Upper lobe of left lung (tissue), 6 donors: ENCODE measurements at regions not wholly inside any gene's neighbourhood (a gene's known extent, or its start where the extent isn't known, plus 50 kb on each side); places are given as distances from the start of the nearest gene placed in this dataset.

Source experiments
- ATAC-seq, 2 donors: fragments of 200-7000 bp; cut with Tn5 transposase; one replicate each; pipeline ENCODE4 v1.9.1; 2022; ENCODE audit warnings: mild to moderate bottlenecking in 2 of 2, moderate library complexity in 2 of 2; ENCODE audit not compliant: low FRiP score in 2 of 2
- DNase-seq, 2 donors: peaks; one replicate each; pipeline ENCODE4 v3.0.0-alpha.2; 2019 to 2020
- H3K27ac ChIP-seq, 4 donors: fragments of 200-600 bp; sonication (generic); one replicate each; pipeline ENCODE4 v1.5.1; 2016 to 2019
- H3K27me3 ChIP-seq, 4 donors: fragments of 200-600 bp; sonication (generic); one replicate each; pipeline ENCODE4 v1.5.1; 2017 to 2019
- H3K36me3 ChIP-seq, 4 donors: fragments of 200-600 bp; sonication (generic); one replicate each; pipeline ENCODE4 v1.5.1; 2016 to 2019
- H3K4me1 ChIP-seq, 4 donors: fragments of 200-600 bp; sonication (generic); one replicate each; pipeline ENCODE4 v1.5.1; 2018 to 2019
- H3K4me3 ChIP-seq, 4 donors: fragments of 200-600 bp; sonication (generic); one replicate each; pipeline ENCODE4 v1.5.1; 2017 to 2019; ENCODE audit warnings: mild to moderate bottlenecking in 2 of 4, moderate library complexity in 1 of 4
- H3K9me3 ChIP-seq, 4 donors: fragments of 200-600 bp; sonication (generic); one replicate each; pipeline ENCODE4 v1.5.1; 2018 to 2019
- CTCF ChIP-seq, 6 experiments: fragments of 450-650 bp in 4 of 6; fragments of 200-600 bp in 2 of 6; sonication (generic) in 2 of 6; IDR thresholded peaks; one replicate each; pipeline ENCODE4 v1.5.1; 2016 to 2019; ENCODE audit warnings: antibody characterized with exemption in 6 of 6
- EP300 ChIP-seq, 4 donors: sonication (generic); formaldehyde crosslinking; IDR thresholded peaks; one replicate each; pipeline ENCODE4 v1.5.1; 2017; ENCODE audit warnings: antibody characterized with exemption in 4 of 4, control low read depth in 2 of 4
- POLR2A ChIP-seq, 4 donors: fragments of 450-650 bp; IDR thresholded peaks; one replicate each; pipeline ENCODE4 v1.5.1; 2016 to 2017; ENCODE audit warnings: antibody characterized with exemption in 4 of 4, mild to moderate bottlenecking in 2 of 4
- POLR2AphosphoS5 ChIP-seq, 2 donors: sonication (generic); formaldehyde crosslinking; IDR thresholded peaks; one replicate each; pipeline ENCODE4 v1.5.1; 2017; ENCODE audit warnings: antibody characterized with exemption in 2 of 2
- WGBS, 2 donors: methylation state at CpG; one replicate each; pipeline ENCODE4 v1.1.5; 2017 to 2018; 5-methylcytosine and 5-hydroxymethylcytosine counted together
- donor health status: DM: no; HTN: no; CAD: no; lungs with moderate emphysema.
- donor health status: DM: no; HTN: yes; CAD: no; lungs with severe emphysema.

- H3K4me3 ChIP-seq, result no peak overlapping the region
- no peak for ATAC-seq
- no peak overlapping the region for H3K27ac ChIP-seq
- H3K9me3 ChIP-seq, result no peaks in the 10 kb centered on the region
- no peaks in the 10 kb centered on the region for H3K4me1 ChIP-seq
- WGBS, 2 donors, result 33 to 35% methylated on average over 13 of the region's 13 CpGs
- no peak for DNase-seq
- H3K36me3 ChIP-seq, result no peaks in the 10 kb centered on the region
- TF ChIP-seq EP300 (IDR thresholded peaks at IDR 0.05), result no peak
- TF ChIP-seq POLR2AphosphoS5 (IDR thresholded peaks at IDR 0.05), result no peak
- TF ChIP-seq POLR2A (IDR thresholded peaks at IDR 0.05), result no peak
- TF ChIP-seq CTCF (IDR thresholded peaks at IDR 0.05), result no peak
- H3K27me3 ChIP-seq, result no peaks in the 10 kb centered on the region
Observed at GRCh38 chr18:70659036-70659925, 370.4 kb downstream of the SOCS6 start.

GRCh38 chr18:70653671-70654070 is 364.8 kb downstream of the SOCS6 start:
- no peak for TF ChIP-seq POLR2A (IDR thresholded peaks at IDR 0.05)
- no peak for TF ChIP-seq CTCF (IDR thresholded peaks at IDR 0.05)
- no peak for TF ChIP-seq POLR2AphosphoS5 (IDR thresholded peaks at IDR 0.05)
- no peak for TF ChIP-seq EP300 (IDR thresholded peaks at IDR 0.05)
- Histone ChIP-seq H3K27me3 (no peaks in the 10 kb centered on the region), H3K36me3 (no peaks in the 10 kb centered on the region), H3K4me1 (no peaks in the 10 kb centered on the region), H3K27ac (no peak overlapping the region), H3K9me3 (no peaks in the 10 kb centered on the region), H3K4me3 (no peak overlapping the region)
- DNase-seq (no peak), ATAC-seq (no peak)

- TF ChIP-seq EP300 (IDR thresholded peaks at IDR 0.05) (no peak), POLR2A (IDR thresholded peaks at IDR 0.05) (no peak), CTCF (IDR thresholded peaks at IDR 0.05) (no peak)
- no peaks in the 10 kb centered on the region for H3K4me1 ChIP-seq
- no peak overlapping the region for H3K4me3 ChIP-seq
- no peaks in the 10 kb centered on the region for H3K27me3 ChIP-seq
- H3K36me3 ChIP-seq, result no peaks in the 10 kb centered on the region
- WGBS, 2 donors, result 80 to 81% methylated on average over 2 of the region's 2 CpGs
- ATAC-seq (no peak), DNase-seq (no peak)
- no peaks in the 10 kb centered on the region for H3K9me3 ChIP-seq
- H3K27ac ChIP-seq, result no peak overlapping the region
Observed at GRCh38 chr18:70650878-70651277, 362.0 kb downstream of the SOCS6 start.

- H3K27ac ChIP-seq, result no peak overlapping the region
- DNase-seq, result no peak
- TF ChIP-seq POLR2AphosphoS5 (IDR thresholded peaks at IDR 0.05) (no peak), POLR2A (IDR thresholded peaks at IDR 0.05) (no peak), EP300 (IDR thresholded peaks at IDR 0.05) (no peak), CTCF (IDR thresholded peaks at IDR 0.05) (no peak)
- no peak overlapping the region for H3K4me3 ChIP-seq
- WGBS, 2 donors, result 92% methylated on average over 7 of the region's 7 CpGs
- no peaks in the 10 kb centered on the region for H3K27me3 ChIP-seq
- no peak for ATAC-seq
- no peaks in the 10 kb centered on the region for H3K4me1 ChIP-seq
- no peaks in the 10 kb centered on the region for H3K36me3 ChIP-seq
- H3K9me3 ChIP-seq, result no peaks in the 10 kb centered on the region
Observed at GRCh38 chr18:70649683-70650082, 360.8 kb downstream of the SOCS6 start.

- DNase-seq, result no peak
- Histone ChIP-seq H3K4me1 (no peaks in the 10 kb centered on the region), H3K27ac (no peak overlapping the region), H3K4me3 (no peak overlapping the region), H3K27me3 (no peaks in the 10 kb centered on the region), H3K36me3 (no peaks in the 10 kb centered on the region), H3K9me3 (no peaks in the 10 kb centered on the region)
- ATAC-seq, result no peak
- WGBS, 2 donors, result 70 to 71% methylated on average over 5 of the region's 5 CpGs
- TF ChIP-seq CTCF (IDR thresholded peaks at IDR 0.05) (no peak), POLR2AphosphoS5 (IDR thresholded peaks at IDR 0.05) (no peak), POLR2A (IDR thresholded peaks at IDR 0.05) (no peak), EP300 (IDR thresholded peaks at IDR 0.05) (no peak)
Observed at GRCh38 chr18:70645971-70646370, 357.1 kb downstream of the SOCS6 start.
